ENCODE measurements at regions not wholly inside any gene's neighbourhood (a gene's known extent, or its start where the extent isn't known, plus 50 kb on each side); places are given as distances from the start of the nearest gene placed in this dataset.

DNA sequence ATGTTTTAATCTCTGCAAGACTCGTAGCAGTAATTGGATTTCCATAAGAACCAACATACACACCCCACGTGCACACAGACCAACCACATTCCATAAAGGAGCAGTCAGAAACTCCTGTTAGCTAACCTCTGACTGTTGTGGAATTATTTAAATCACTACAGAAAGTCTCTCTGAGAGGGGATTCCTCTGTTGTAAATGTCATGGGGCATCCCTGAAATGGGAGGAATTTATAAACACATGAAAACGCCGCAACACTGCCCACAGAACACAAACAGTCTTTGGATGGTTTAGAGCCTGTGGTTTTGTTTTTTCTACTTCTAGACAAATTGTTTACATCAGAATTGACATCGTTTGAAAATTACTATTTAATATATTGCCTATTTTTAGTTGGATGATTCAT, 740.1 kb upstream of the GRM7 start:
- no peak for DNase-seq (ENCODE audit: low spot score)
- POLR2A ChIA-PET: interaction anchor here (0.6 to 1.0 kb wide), 3 partner anchors 23 to 77 kb away, joined by 3 read pairs; no protein-coding TSS in a partner anchor
- Histone ChIP-seq H3K4me1 (ENCODE audit: insufficient read depth, low read length, poor library complexity, severe bottlenecking) (no peaks in the 10 kb centered on the region), H3K9me3 (ENCODE audit: low read length) (no peaks in the 10 kb centered on the region), H2AFZ (ENCODE audit: low read length) (no peak overlapping the region), H3K36me3 (ENCODE audit: insufficient read depth, low read length) (no peaks in the 10 kb centered on the region), H3K27ac (ENCODE audit: low read depth, low read length, poor library complexity, severe bottlenecking) (no peak overlapping the region), H3K79me2 (ENCODE audit: insufficient read depth, low read depth, low read length) (no peaks in the 10 kb centered on the region), H3K4me3 (ENCODE audit: low read depth, low read length, poor library complexity, severe bottlenecking) (no peak overlapping the region), H3K4me2 (ENCODE audit: low read length) (no peak overlapping the region), H3K9me2 (ENCODE audit: insufficient read depth, low read length) (no peaks in the 10 kb centered on the region), H4K20me1 (ENCODE audit: insufficient read depth, low read length) (no peaks in the 10 kb centered on the region)
- BruUV-seq (replicated peaks): no TSS peak
- no peak for TF ChIP-seq EZH2phosphoT487 (IDR thresholded peaks at IDR 0.05; ENCODE audit: borderline replicate concordance, low read depth, low read length)
- TF ChIP-seq, protein P1, sequence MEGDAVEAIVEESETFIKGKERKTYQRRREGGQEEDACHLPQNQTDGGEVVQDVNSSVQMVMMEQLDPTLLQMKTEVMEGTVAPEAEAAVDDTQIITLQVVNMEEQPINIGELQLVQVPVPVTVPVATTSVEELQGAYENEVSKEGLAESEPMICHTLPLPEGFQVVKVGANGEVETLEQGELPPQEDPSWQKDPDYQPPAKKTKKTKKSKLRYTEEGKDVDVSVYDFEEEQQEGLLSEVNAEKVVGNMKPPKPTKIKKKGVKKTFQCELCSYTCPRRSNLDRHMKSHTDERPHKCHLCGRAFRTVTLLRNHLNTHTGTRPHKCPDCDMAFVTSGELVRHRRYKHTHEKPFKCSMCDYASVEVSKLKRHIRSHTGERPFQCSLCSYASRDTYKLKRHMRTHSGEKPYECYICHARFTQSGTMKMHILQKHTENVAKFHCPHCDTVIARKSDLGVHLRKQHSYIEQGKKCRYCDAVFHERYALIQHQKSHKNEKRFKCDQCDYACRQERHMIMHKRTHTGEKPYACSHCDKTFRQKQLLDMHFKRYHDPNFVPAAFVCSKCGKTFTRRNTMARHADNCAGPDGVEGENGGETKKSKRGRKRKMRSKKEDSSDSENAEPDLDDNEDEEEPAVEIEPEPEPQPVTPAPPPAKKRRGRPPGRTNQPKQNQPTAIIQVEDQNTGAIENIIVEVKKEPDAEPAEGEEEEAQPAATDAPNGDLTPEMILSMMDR (conservative IDR thresholded peaks at IDR 0.05; ENCODE audit: low read length): no peak
- CTCF ChIA-PET (ENCODE audit: unreplicated experiment): no interaction called here
- intact Hi-C loops (cut with micrococcal nuclease; ENCODE audit: unreplicated experiment): no loop called here

DNA sequence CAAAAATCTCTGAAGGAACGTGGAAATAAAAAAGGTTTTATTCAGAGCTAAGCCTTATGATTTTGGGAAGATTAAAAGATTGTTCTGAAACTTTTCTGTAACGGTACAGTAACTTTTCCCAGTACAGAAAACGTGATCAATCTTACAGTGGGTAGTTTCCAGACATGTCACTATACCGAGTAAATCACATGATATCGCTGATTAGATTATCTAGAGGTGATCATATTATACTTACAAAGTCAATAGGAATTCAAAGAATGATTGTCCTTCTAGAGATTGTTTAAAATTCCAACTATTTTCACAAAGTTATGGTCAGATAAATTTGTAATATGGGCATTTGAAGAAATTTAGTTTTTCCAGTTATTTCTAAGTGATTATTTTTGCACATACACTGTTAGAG, 736.0 kb upstream of the GRM7 start:
- DNase-seq (ENCODE audit: low spot score): no peak
- H3K27ac ChIP-seq (ENCODE audit: low read depth, low read length, poor library complexity, severe bottlenecking): no peak overlapping the region
- TF ChIP-seq, protein P1 (conservative IDR thresholded peaks at IDR 0.05; ENCODE audit: low read length): no peak
- no peak for TF ChIP-seq EZH2phosphoT487 (IDR thresholded peaks at IDR 0.05; ENCODE audit: borderline replicate concordance, low read depth, low read length)
- H3K4me1 ChIP-seq (ENCODE audit: insufficient read depth, low read length, poor library complexity, severe bottlenecking): no peaks in the 10 kb centered on the region
- POLR2A ChIA-PET: no interaction called here
- intact Hi-C loops (cut with micrococcal nuclease; ENCODE audit: unreplicated experiment): no loop called here
- no peak overlapping the region for H3K4me3 ChIP-seq (ENCODE audit: low read depth, low read length, poor library complexity, severe bottlenecking)
- no TSS peak for BruUV-seq (replicated peaks)
- H2AFZ ChIP-seq (ENCODE audit: low read length): no peak overlapping the region
- CTCF ChIA-PET (ENCODE audit: unreplicated experiment): no interaction called here
- H3K79me2 ChIP-seq (ENCODE audit: insufficient read depth, low read depth, low read length): no peaks in the 10 kb centered on the region
- H3K4me2 ChIP-seq (ENCODE audit: low read length): no peak overlapping the region
- H3K9me2 ChIP-seq (ENCODE audit: insufficient read depth, low read length): no peaks in the 10 kb centered on the region
- H3K9me3 ChIP-seq (ENCODE audit: low read length): no peaks in the 10 kb centered on the region
- H4K20me1 ChIP-seq (ENCODE audit: insufficient read depth, low read length): no peaks in the 10 kb centered on the region
- H3K36me3 ChIP-seq (ENCODE audit: insufficient read depth, low read length): no peaks in the 10 kb centered on the region

GRCh38 chr3:6125520-6125919, 735.4 kb upstream of the GRM7 start:
- no peaks in the 10 kb centered on the region for H3K4me1 ChIP-seq (ENCODE audit: insufficient read depth, low read length, poor library complexity, severe bottlenecking)
- no peaks in the 10 kb centered on the region for H3K9me2 ChIP-seq (ENCODE audit: insufficient read depth, low read length)
- H3K27ac ChIP-seq (ENCODE audit: low read depth, low read length, poor library complexity, severe bottlenecking): no peak overlapping the region
- BruUV-seq (replicated peaks): no TSS peak
- DNase-seq (ENCODE audit: low spot score): no peak
- H2AFZ ChIP-seq (ENCODE audit: low read length): no peak overlapping the region
- intact Hi-C loops (cut with micrococcal nuclease; ENCODE audit: unreplicated experiment): no loop called here
- no peak overlapping the region for H3K4me2 ChIP-seq (ENCODE audit: low read length)
- H4K20me1 ChIP-seq (ENCODE audit: insufficient read depth, low read length): no peaks in the 10 kb centered on the region
- no peaks in the 10 kb centered on the region for H3K79me2 ChIP-seq (ENCODE audit: insufficient read depth, low read depth, low read length)
- no peak overlapping the region for H3K4me3 ChIP-seq (ENCODE audit: low read depth, low read length, poor library complexity, severe bottlenecking)
- no peaks in the 10 kb centered on the region for H3K9me3 ChIP-seq (ENCODE audit: low read length)
- H3K36me3 ChIP-seq (ENCODE audit: insufficient read depth, low read length): no peaks in the 10 kb centered on the region
- TF ChIP-seq, protein P1 (conservative IDR thresholded peaks at IDR 0.05; ENCODE audit: low read length): no peak
- no peak for TF ChIP-seq EZH2phosphoT487 (IDR thresholded peaks at IDR 0.05; ENCODE audit: borderline replicate concordance, low read depth, low read length)
- ChIA-PET POLR2A (no interaction called here), CTCF (ENCODE audit: unreplicated experiment) (no interaction called here)

Measured in OCI-LY7 (cell line).